ENCODE measurements at regions not wholly inside any gene's neighbourhood (a gene's known extent, or its start where the extent isn't known, plus 50 kb on each side); places are given as distances from the start of the nearest gene placed in this dataset.

DNA sequence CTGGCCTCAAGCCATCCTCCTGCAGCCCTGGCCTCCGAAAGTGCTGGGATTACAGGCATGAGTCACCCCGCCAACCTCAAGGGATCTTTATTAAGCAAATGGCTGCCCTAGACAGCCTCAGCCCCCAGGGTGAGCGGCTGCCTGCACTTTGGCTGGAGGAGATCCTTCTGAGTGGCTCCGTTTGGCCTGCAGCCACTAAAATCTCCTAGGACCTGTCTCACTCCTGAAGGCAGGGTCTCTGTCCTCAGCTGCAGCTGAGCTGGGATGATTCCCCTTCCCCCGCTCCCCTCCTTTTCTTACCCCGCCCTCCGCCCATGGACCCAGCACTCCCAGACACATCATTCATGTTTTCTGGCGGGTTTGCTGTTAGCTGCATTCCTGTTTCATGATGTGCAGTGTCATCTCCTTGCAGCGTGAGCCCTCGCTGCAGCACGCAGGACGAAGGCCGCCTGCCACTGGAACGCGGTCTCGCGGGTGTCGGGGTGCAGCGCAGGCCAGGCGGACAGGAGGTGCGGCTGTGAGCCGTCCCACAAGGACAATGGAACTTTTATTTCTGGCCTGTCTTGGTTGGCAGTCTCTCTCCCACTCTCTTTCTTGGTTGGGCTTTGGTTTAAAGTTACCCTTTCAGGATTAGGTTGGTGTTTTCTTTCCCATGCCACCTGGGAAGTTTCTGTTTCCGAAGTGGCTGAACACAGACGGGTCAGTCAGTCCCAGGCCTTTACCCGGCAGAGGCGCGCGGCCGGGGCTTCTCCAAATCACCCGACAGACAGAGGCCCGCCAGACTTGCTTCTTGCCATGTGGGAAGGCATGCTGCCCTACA is 137.1 kb downstream of the FOXD1 start:
- peak; percentile 51 for DNase-seq (ENCODE audit: low read depth)

DNA sequence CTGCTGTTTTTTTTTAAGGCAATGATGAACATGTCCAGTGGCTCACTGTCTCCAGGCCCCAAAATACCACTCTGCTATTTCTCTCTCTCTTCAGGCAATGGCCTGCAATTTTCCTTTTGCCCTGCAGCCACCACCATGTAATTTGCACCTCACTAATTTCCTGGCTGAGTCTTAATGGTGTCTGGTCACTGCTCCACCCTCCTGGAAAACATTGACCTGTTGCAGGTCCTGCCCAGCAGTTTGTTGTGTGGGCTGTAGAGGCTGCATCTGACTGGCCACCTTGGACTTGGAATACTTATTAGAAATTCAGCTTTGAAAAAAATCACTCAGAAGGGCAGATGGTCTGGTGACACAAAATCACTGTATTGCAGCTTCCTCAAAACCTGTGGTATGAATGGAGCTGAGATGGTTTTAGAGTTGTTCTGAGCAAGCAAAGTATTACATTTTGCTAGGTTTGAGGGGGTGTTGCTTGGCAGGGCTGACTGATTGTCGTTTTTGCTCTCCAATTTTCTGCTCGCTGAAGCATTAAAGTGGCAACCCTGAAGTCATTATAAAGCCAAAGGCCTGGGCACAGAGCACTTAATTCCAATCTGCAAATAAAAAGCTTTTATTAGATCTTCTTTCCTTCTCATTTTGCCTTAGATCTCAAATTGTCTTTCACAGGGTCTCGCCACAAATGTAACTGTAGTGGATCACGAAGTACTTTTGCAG is 134.8 kb downstream of the TMEM174 start:
- no peak for DNase-seq (ENCODE audit: low read depth)

DNA sequence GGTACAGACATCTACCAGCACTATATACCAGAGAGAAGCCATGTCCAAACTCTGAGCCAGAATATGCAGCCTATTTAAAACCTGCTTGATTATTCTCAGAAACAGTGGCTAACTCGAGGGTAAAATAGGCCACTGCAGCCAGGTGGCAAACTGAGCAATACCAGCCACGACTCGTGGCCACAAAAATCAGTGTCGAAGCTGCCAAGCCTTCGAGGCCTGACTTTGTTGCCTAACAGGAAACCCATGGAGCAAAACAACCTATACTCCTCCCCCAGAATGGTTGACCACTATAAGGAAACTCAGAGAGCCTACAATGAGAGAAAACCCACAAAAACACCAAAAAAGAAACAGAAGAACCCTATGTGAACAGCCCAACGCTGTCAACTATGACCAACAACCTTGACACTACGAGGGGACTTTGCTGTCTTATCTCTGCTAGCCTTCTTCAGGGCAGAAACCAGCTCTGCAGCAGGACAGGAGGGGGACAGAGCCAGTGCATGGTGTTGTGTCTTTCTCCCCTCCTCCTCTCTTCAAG is 133.8 kb downstream of the TMEM174 start:
- DNase-seq (ENCODE audit: low read depth), result no peak

GRCh38 chr5:73306078-73306719 is 133.2 kb downstream of the TMEM174 start:
- DNase-seq (ENCODE audit: low read depth), result no peak

- no peak for DNase-seq (ENCODE audit: low read depth)
These were observed 132.4 kb downstream of the TMEM174 start for GRCh38 chr5:73305386-73305785.

DNA sequence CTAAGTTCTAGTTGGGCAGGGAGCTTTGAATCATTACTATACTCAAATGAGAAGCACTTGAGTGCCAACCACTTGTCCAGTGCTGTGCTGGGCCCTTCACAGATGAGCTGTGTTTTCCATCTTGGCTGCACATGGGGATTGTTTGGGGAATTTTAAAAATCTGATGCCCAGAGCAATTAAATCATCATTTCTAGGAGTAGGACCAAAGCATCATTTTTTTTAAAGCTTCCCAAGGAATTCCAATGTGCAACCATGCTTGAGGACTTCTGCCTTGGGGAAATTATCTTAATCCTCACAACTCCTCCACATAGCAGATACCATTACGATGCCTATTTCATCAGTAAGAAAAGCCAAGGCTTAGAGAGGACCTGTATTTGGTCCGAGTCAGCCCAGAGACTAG is 131.4 kb downstream of the TMEM174 start:
- no peak for DNase-seq (ENCODE audit: low read depth)

DNA sequence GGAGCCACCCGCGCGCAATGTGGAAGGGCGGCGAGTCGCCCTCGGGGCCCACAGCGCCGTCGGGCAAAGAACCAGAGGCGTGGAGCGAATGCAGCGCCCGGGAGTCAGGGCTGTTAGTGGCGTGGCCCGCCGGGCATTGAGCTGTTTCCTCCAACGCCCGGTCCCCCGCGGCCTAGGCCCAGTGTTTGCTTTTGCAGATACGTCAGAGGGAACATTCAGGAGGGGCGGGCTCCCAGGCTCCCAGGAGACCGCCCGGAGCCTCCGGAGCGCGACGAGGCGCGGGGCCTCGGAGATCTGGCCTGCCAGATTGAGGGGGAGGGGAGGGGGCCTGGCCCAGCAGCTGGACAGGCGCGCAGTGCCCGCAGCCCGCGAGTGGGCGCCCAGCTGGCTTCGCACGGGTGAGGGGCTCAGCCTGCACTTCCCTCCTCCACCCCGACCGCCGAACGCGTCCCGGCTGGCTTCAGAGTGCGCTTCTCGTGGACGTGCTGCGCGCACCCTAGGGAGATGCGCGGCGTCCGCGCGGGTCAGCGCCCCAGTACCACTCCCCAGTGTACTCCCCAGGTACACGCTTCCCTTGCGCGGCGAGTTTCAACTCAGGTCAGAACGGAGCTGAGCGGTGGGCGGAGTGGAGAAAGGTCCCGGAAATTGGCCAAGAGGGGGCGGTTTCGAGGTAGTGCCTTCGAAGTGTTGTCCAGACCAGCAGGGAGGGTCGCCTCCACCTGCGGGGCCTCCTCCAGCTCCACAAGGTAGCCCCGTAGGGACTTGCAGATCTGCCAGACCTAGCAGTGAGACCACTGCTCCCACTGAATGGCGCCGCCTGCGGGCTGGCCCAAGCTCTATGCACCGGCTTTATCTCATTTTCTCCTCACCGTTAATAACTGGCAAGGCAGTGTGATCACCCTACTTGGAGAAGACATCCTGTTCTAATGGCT is 130.4 kb downstream of the TMEM174 start:
- DNase-seq (ENCODE audit: low read depth), result no peak

DNA sequence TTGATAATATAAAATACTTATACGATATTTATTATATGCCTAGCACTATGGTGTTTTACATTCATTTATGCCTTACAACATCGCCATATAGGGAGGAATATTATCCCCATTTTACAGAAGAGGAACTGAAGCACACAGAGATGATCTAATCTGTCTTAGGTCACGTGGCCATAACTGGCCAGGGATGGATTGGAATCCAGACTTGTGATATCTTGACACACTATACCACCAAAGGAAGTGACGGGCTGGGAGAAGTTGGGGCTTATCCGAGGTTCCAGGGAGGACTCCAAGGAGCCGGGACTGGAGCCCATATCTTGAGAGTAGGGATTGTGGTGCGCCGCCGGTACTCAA is 129.8 kb downstream of the TMEM174 start:
- no peak for DNase-seq (ENCODE audit: low read depth)

GRCh38 chr5:73301208-73301901 is 128.4 kb downstream of the TMEM174 start:
- DNase-seq (ENCODE audit: low read depth), result no peak

- DNase-seq (ENCODE audit: low read depth), result no peak
These were observed 127.6 kb downstream of the TMEM174 start for GRCh38 chr5:73300337-73301207.

- no peak for DNase-seq (ENCODE audit: low read depth)
These were observed 126.8 kb downstream of the TMEM174 start for GRCh38 chr5:73299665-73300336.

GRCh38 chr5:73298772-73299630 is 126.0 kb downstream of the TMEM174 start:
- DNase-seq (ENCODE audit: low read depth), result no peak

DNA sequence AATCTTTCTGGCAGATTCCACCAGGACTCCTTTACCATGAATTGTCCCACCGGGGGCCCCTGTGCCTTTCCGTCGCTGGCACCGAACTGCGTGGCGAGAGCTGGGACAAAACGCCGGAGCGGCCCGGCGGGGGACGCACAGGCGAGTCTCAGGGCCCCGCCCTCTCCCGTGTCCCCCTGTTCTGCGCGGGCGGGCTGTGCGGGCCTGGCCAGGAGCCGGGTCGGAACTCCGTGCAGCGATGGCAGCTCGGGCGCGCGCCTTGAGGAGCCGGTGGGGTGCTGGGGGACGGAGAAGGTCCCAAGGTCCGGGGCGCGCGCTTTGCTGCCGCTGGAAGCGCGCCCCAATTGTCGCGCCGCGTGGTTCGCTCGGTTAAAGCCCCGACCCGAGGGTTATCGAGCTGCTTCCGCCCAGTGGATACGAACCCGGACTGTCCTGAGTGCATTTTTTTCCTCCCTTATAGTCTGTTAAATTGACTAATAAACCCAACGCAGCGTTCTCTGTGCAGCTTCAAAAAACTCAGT is 125.3 kb downstream of the TMEM174 start:
- no peak for DNase-seq (ENCODE audit: low read depth)

DNA sequence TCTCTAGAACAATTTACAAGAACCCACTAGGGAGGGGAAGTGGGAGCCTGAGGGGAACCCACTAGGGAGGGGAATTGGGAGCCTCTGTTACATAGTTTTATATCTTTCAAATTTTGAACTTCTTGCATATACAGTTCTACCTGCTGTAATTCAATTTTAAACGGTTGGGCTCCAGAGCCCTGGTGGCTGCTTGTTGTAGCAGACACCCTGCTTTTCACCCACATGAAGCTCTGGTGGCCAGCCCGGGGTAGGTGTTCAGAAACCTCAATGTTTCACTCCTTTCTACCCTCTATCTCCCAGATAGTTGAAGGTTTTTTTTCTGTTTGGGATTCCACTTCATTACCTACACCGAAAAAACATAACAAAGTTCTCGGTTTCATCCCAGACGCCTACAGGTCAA is 124.4 kb downstream of the TMEM174 start:
- DNase-seq (ENCODE audit: low read depth), result no peak

DNA sequence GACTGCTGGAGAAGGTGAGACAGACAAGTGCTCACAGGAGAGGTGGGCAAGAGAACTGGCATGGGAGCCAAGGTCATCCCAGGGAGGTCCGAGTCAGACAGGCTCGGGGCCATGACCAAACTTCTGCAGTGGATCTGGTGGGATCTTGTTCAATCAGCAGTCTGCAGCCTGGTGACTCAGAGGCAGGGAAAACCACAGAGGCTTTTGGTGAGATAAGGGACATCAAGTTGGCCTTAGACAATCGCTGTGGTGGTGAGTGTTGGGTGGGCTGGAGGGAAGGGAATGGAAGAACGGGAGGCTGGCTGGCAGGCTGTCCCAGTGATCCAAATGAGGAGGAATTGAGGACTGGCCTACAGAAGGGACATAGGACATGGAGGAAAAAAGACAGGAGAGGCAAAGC is 123.8 kb downstream of the TMEM174 start:
- DNase-seq (ENCODE audit: low read depth), result peak; percentile 63

- DNase-seq (ENCODE audit: low read depth), result no peak
These were observed 122.9 kb downstream of the TMEM174 start for GRCh38 chr5:73295921-73296320.

- DNase-seq (ENCODE audit: low read depth), result no peak
These were observed 122.5 kb downstream of the TMEM174 start for GRCh38 chr5:73295447-73295846.

- no peak for DNase-seq (ENCODE audit: low read depth)
These were observed 119.9 kb downstream of the TMEM174 start for GRCh38 chr5:73292816-73293459.
